Mesodermal cell (in vitro differentiated cells): ENCODE measurements at regions not wholly inside any gene's neighbourhood (a gene's known extent, or its start where the extent isn't known, plus 50 kb on each side); places are given as distances from the start of the nearest gene placed in this dataset.

ENCODE experiments used
- H3K27ac ChIP-seq: 2 replicates; pipeline ENCODE4 v1.7.0; 2013; ENCODE audit warnings: mild to moderate bottlenecking, low read depth, low read length, moderate library complexity; ENCODE audit not compliant: severe bottlenecking
- H3K36me3 ChIP-seq: 2 replicates; pipeline ENCODE4 v1.7.1; 2013; ENCODE audit warnings: mild to moderate bottlenecking, low read length, moderate library complexity; ENCODE audit not compliant: control insufficient read depth, insufficient read depth
- H3K4me1 ChIP-seq: one replicate; pipeline ENCODE4 v1.7.1; 2013; ENCODE audit warnings: mild to moderate bottlenecking, low read length; ENCODE audit not compliant: insufficient read depth, control insufficient read depth, poor library complexity, severe bottlenecking
- H3K4me3 ChIP-seq: 2 replicates; pipeline ENCODE4 v1.7.0; 2013; ENCODE audit warnings: low read length, control low read depth, mild to moderate bottlenecking; ENCODE audit not compliant: insufficient read depth, poor library complexity, severe bottlenecking; ENCODE audit errors: extremely low read depth
- H3K9me3 ChIP-seq: 2 replicates; pipeline ENCODE4 v1.7.1; 2013; ENCODE audit warnings: mild to moderate bottlenecking, low read length, moderate library complexity; ENCODE audit not compliant: control insufficient read depth
- WGBS, 2 experiments: methylation state at CpG; one replicate each; pipeline ENCODE4 v1.1.5; 2013; ENCODE audit warnings: missing lambda C conversion rate in 2 of 2; ENCODE audit not compliant: insufficient coverage in 2 of 2; 5-methylcytosine and 5-hydroxymethylcytosine counted together

- WGBS, 2 experiments: no CpG with 5 or more reads among the region's 1 CpG
- Histone ChIP-seq H3K36me3 (no peaks in the 10 kb centered on the region), H3K4me1 (no peaks in the 10 kb centered on the region), H3K9me3 (no peaks in the 10 kb centered on the region), H3K4me3 (no peak overlapping the region), H3K27ac (no peak overlapping the region)
Measured at GRCh38 chr2:208643145-208643544, 236.6 kb downstream of the PTH2R start.

GRCh38 chr2:208645226-208645625 lies 238.6 kb downstream of the PTH2R start:
- H3K27ac ChIP-seq: no peak overlapping the region
- no peak overlapping the region for H3K4me3 ChIP-seq
- no peaks in the 10 kb centered on the region for H3K36me3 ChIP-seq
- no peaks in the 10 kb centered on the region for H3K4me1 ChIP-seq
- no peaks in the 10 kb centered on the region for H3K9me3 ChIP-seq
- WGBS, 2 experiments: no CpG with 5 or more reads among the region's 1 CpG

GRCh38 chr2:208648368-208648767 lies 241.8 kb downstream of the PTH2R start:
- WGBS, 2 experiments: 100% methylated on average over 1 of the region's 4 CpGs; no CpG with 5 or more reads in 1 of the 2 experiments
- H3K9me3 ChIP-seq: no peaks in the 10 kb centered on the region
- no peak overlapping the region for H3K4me3 ChIP-seq
- H3K4me1 ChIP-seq: no peaks in the 10 kb centered on the region
- no peak overlapping the region for H3K27ac ChIP-seq
- H3K36me3 ChIP-seq: no peaks in the 10 kb centered on the region

GRCh38 chr2:208653383-208653782 lies 246.8 kb downstream of the PTH2R start:
- H3K36me3 ChIP-seq: no peaks in the 10 kb centered on the region
- no CpG with 5 or more reads among the region's 3 CpGs for WGBS, 2 experiments
- H3K4me1 ChIP-seq: no peaks in the 10 kb centered on the region
- H3K27ac ChIP-seq: no peak overlapping the region
- no peaks in the 10 kb centered on the region for H3K9me3 ChIP-seq
- no peak overlapping the region for H3K4me3 ChIP-seq

GRCh38 chr2:208654056-208654455 lies 247.5 kb downstream of the PTH2R start:
- Histone ChIP-seq H3K4me3 (no peak overlapping the region), H3K27ac (no peak overlapping the region), H3K9me3 (no peaks in the 10 kb centered on the region), H3K4me1 (no peaks in the 10 kb centered on the region), H3K36me3 (no peaks in the 10 kb centered on the region)

- H3K27ac ChIP-seq: no peak overlapping the region
- WGBS, 2 experiments: 100% methylated on average over 1 of the region's 1 CpG; no CpG with 5 or more reads in 1 of the 2 experiments
- no peak overlapping the region for H3K4me3 ChIP-seq
- no peaks in the 10 kb centered on the region for H3K9me3 ChIP-seq
- no peaks in the 10 kb centered on the region for H3K4me1 ChIP-seq
- H3K36me3 ChIP-seq: no peaks in the 10 kb centered on the region
Measured at GRCh38 chr2:208657468-208657867, 250.9 kb downstream of the PTH2R start.

- Histone ChIP-seq H3K4me3 (no peak overlapping the region), H3K9me3 (no peaks in the 10 kb centered on the region), H3K36me3 (no peaks in the 10 kb centered on the region), H3K27ac (no peak overlapping the region), H3K4me1 (no peaks in the 10 kb centered on the region)
- 92 to 100% methylated on average over 1 of the region's 2 CpGs for WGBS, 2 experiments
Measured at GRCh38 chr2:208669394-208669793, 262.8 kb downstream of the PTH2R start.

GRCh38 chr2:208671284-208671683 lies 264.7 kb downstream of the PTH2R start:
- Histone ChIP-seq H3K27ac (no peak overlapping the region), H3K9me3 (no peaks in the 10 kb centered on the region), H3K4me3 (no peak overlapping the region), H3K36me3 (no peaks in the 10 kb centered on the region), H3K4me1 (no peaks in the 10 kb centered on the region)
- WGBS, 2 experiments: 0% methylated on average over 1 of the region's 1 CpG; no CpG with 5 or more reads in 1 of the 2 experiments

- 100% methylated on average over 2 of the region's 4 CpGs; no CpG with 5 or more reads in 1 of the 2 experiments for WGBS, 2 experiments
- Histone ChIP-seq H3K36me3 (no peaks in the 10 kb centered on the region), H3K27ac (no peak overlapping the region), H3K4me1 (no peaks in the 10 kb centered on the region), H3K4me3 (no peak overlapping the region), H3K9me3 (no peaks in the 10 kb centered on the region)
Measured at GRCh38 chr2:208671886-208672680, 265.5 kb downstream of the PTH2R start.

- WGBS, 2 experiments: 86% methylated on average over 2 of the region's 3 CpGs; no CpG with 5 or more reads in 1 of the 2 experiments
- no peak overlapping the region for H3K4me3 ChIP-seq
- H3K36me3 ChIP-seq: no peaks in the 10 kb centered on the region
- no peak overlapping the region for H3K27ac ChIP-seq
- no peaks in the 10 kb centered on the region for H3K4me1 ChIP-seq
- H3K9me3 ChIP-seq: no peaks in the 10 kb centered on the region
Measured at GRCh38 chr2:208673631-208674030, 267.0 kb downstream of the PTH2R start.

- WGBS, 2 experiments: 100% methylated on average over 1 of the region's 2 CpGs
- H3K36me3 ChIP-seq: no peaks in the 10 kb centered on the region
- H3K27ac ChIP-seq: no peak overlapping the region
- no peak overlapping the region for H3K4me3 ChIP-seq
- no peaks in the 10 kb centered on the region for H3K4me1 ChIP-seq
- H3K9me3 ChIP-seq: no peaks in the 10 kb centered on the region
Measured at GRCh38 chr2:208674919-208675318, 268.3 kb downstream of the PTH2R start.
